Activated T-cell treated with anti-CD3 and anti-CD28 coated beads, Interleukin-2, amount 50 U/mL, for 72 hours (primary cell): ENCODE measurements at regions not wholly inside any gene's neighbourhood (a gene's known extent, or its start where the extent isn't known, plus 50 kb on each side); places are given as distances from the start of the nearest gene placed in this dataset.
A peak's percentile ranks its signal among the peaks of the same experiment; 100 is the strongest.

Source experiments
- ATAC-seq, 2 donors: fragments of 150-1000 bp; cut with Tn5 transposase; replicated peaks in 1 of 2; 2 replicates each; pipeline ENCODE4 v1.10.0; 2021; ENCODE audit warnings: moderate library complexity in 2 of 2, mild to moderate bottlenecking in 1 of 2
- DNase-seq, 2 donors: peaks; one replicate each; pipeline ENCODE4 v3.0.0; 2021 to 2022; ENCODE audit warnings: mixed read lengths in 1 of 2
- H3K27ac Mint-ChIP-seq: one replicate; pipeline ENCODE4 v1.8.0; 2022; ENCODE audit warnings: mild to moderate bottlenecking, moderate library complexity, mixed read lengths
- H3K27me3 Mint-ChIP-seq: one replicate; pipeline ENCODE4 v1.8.0; 2022; ENCODE audit warnings: low read depth, mixed read lengths
- H3K36me3 Mint-ChIP-seq, 2 donors: one replicate each; pipeline ENCODE4 v1.8.0; 2022; ENCODE audit warnings: mixed read lengths in 2 of 2, mild to moderate bottlenecking in 1 of 2; ENCODE audit not compliant: insufficient read depth in 2 of 2
- H3K4me1 Mint-ChIP-seq: one replicate; pipeline ENCODE4 v1.8.0; 2022; ENCODE audit warnings: low read depth, mixed read lengths
- H3K4me3 Mint-ChIP-seq, 2 donors: one replicate each; pipeline ENCODE4 v1.8.0; 2022; ENCODE audit warnings: mild to moderate bottlenecking in 2 of 2, mixed read lengths in 2 of 2, moderate library complexity in 2 of 2
- H3K9me3 Mint-ChIP-seq, 2 donors: one replicate each; pipeline ENCODE4 v1.8.0; 2022; ENCODE audit warnings: mixed read lengths in 2 of 2

GRCh38 chr20:51335329-51335841 lies 207.1 kb downstream of the NFATC2 start:
- peak; percentile 52 to 70 for DNase-seq
- Mint-ChIP-seq H3K36me3 (no peaks in the 10 kb centered on the region), H3K27me3 (no peaks in the 10 kb centered on the region), H3K9me3 (no peaks in the 10 kb centered on the region), H3K4me3 (peak overlapping the region in 1 of 2 donors; percentile 54), H3K4me1 (peaks cover 10% of the 10 kb centered on the region), H3K27ac (peak overlapping the region; percentile 53)
- peak; percentile 86 to 93 for ATAC-seq

GRCh38 chr20:51334609-51335008 lies 207.9 kb downstream of the NFATC2 start:
- H3K36me3 Mint-ChIP-seq: peaks cover 0 to 3% of the 10 kb centered on the region in 2 donors
- H3K27ac Mint-ChIP-seq: peak overlapping the region; percentile 40

GRCh38 chr20:51333971-51334370 lies 208.5 kb downstream of the NFATC2 start:
- Mint-ChIP-seq H3K4me1 (peaks cover 10% of the 10 kb centered on the region), H3K27ac (no peak overlapping the region), H3K27me3 (no peaks in the 10 kb centered on the region), H3K36me3 (peaks cover 0 to 3% of the 10 kb centered on the region in 2 donors), H3K9me3 (peaks cover 2 to 3% of the 10 kb centered on the region in 2 donors), H3K4me3 (no peak overlapping the region)
- ATAC-seq (no peak), DNase-seq (no peak)

More at GRCh38 chr20:51334609-51335008, 207.9 kb downstream of the NFATC2 start:
- Mint-ChIP-seq H3K27me3 (no peaks in the 10 kb centered on the region), H3K4me3 (no peak overlapping the region), H3K9me3 (peaks cover 2 to 3% of the 10 kb centered on the region in 2 donors), H3K4me1 (peaks cover 10% of the 10 kb centered on the region)
- no peak for ATAC-seq
- no peak for DNase-seq

DNA sequence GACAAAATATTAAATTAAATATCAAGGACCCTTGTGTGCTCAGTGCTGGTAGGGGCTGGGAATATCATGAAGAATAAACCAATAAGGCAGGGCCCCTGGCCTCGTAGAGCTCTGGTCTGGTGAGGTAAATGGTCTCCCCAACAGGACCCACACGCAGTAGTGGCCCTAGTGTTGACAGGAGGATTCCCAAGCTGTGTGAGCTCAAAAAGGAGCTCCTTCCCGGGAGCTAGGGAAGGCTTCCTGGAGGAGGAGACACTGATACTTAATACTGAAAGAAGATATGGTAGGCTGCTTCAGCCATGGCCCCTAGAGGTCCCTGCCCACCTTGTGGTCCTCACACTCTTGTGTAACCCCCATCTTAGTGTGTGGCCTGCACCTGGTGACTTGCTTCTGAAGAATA lies 209.1 kb downstream of the NFATC2 start:
- DNase-seq: no peak
- no peak overlapping the region for H3K4me3 Mint-ChIP-seq
- H3K4me1 Mint-ChIP-seq: peaks cover 10% of the 10 kb centered on the region
- H3K9me3 Mint-ChIP-seq: peaks cover 2 to 3% of the 10 kb centered on the region in 2 donors
- H3K27me3 Mint-ChIP-seq: no peaks in the 10 kb centered on the region
- no peak overlapping the region for H3K27ac Mint-ChIP-seq
- no peak for ATAC-seq
- H3K36me3 Mint-ChIP-seq: peaks cover 0 to 3% of the 10 kb centered on the region in 2 donors

- DNase-seq: no peak
- H3K27me3 Mint-ChIP-seq: peaks cover 6% of the 10 kb centered on the region
- H3K36me3 Mint-ChIP-seq: peaks cover 0 to 3% of the 10 kb centered on the region in 2 donors
- peaks cover 10% of the 10 kb centered on the region for H3K4me1 Mint-ChIP-seq
- no peak overlapping the region for H3K27ac Mint-ChIP-seq
- peaks cover 2 to 3% of the 10 kb centered on the region in 2 donors for H3K9me3 Mint-ChIP-seq
- no peak for ATAC-seq
- H3K4me3 Mint-ChIP-seq: no peak overlapping the region
These were observed 211.0 kb downstream of the NFATC2 start for GRCh38 chr20:51331481-51331880.

GRCh38 chr20:51329845-51330244 lies 212.7 kb downstream of the NFATC2 start:
- Mint-ChIP-seq H3K27ac (no peak overlapping the region), H3K9me3 (peaks cover 2 to 3% of the 10 kb centered on the region in 2 donors), H3K36me3 (peaks cover 0 to 3% of the 10 kb centered on the region in 2 donors), H3K4me1 (no peaks in the 10 kb centered on the region), H3K4me3 (no peak overlapping the region), H3K27me3 (peaks cover 19% of the 10 kb centered on the region)
- DNase-seq (no peak), ATAC-seq (no peak)

- H3K36me3 Mint-ChIP-seq: peaks cover 0 to 3% of the 10 kb centered on the region in 2 donors
- no peak overlapping the region for H3K27ac Mint-ChIP-seq
- no peaks in the 10 kb centered on the region for H3K4me1 Mint-ChIP-seq
- ATAC-seq (no peak), DNase-seq (no peak)
- peaks cover 2 to 3% of the 10 kb centered on the region in 2 donors for H3K9me3 Mint-ChIP-seq
- peaks cover 30% of the 10 kb centered on the region for H3K27me3 Mint-ChIP-seq
- H3K4me3 Mint-ChIP-seq: no peak overlapping the region
These were observed 215.2 kb downstream of the NFATC2 start for GRCh38 chr20:51327251-51327841.

DNA sequence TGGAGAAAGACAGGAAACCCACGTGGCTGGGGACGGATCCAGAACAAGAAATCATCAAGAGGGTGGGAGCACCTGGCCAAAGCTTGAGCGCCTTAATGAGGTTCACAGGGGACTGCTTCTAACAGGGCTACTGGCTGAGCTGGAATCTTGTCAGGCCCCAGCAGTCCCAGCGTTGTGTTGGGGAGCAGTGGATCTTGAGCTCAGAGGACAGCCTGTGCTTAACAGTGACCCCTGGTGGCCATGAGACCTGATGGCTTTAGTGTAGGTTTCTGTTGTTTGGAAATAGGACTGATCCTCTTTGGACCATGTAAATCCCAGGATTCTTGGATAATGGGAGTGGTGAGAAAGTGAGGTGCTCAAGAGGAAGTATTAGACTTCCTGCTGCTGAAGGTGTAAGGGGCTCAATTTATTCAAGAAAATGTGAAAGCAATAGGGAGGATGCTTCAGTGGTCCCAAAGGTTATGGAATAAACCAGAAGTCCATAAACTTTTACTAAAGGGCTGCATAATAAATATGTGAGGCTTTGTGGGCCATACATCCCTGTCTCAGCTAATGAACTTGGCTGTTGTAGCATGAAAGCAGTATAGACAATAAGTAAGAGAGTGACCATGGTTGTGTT lies 216.2 kb downstream of the NFATC2 start:
- ATAC-seq (no peak), DNase-seq (peak; percentile 4 to 40)
- Mint-ChIP-seq H3K27me3 (peaks cover 30% of the 10 kb centered on the region), H3K36me3 (peaks cover 0 to 3% of the 10 kb centered on the region in 2 donors), H3K9me3 (peaks cover 2 to 3% of the 10 kb centered on the region in 2 donors), H3K4me3 (no peak overlapping the region), H3K27ac (no peak overlapping the region), H3K4me1 (no peaks in the 10 kb centered on the region)

DNA sequence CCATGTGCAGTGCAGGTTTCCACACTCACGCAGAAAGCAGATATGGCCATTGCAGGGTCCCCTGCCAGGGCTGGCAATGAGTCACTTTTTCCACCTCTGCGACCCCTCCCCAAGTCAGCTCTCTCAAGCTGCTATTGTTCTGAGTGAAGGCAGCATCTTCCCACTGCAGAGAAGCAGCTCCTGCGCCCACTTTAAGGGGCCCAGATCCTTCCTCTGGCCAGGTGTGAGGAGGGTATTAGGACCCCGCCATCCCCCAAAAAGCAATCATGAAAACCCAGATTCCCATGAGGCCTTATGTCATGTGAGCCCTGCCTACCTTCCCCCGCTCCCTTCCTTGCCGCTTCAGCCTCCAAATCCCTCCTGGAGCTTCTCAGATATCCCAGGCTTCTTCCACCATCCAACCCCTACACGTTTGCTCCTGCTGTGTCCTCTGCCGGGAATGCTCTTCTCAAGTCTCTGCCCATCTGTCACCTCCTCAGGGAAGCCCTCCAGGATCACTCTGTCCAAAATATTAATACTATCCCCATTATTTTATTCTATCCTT lies 220.3 kb downstream of the NFATC2 start:
- Mint-ChIP-seq H3K9me3 (no peaks in the 10 kb centered on the region), H3K27ac (no peak overlapping the region), H3K36me3 (no peaks in the 10 kb centered on the region), H3K4me1 (no peaks in the 10 kb centered on the region), H3K27me3 (peaks cover 24% of the 10 kb centered on the region), H3K4me3 (no peak overlapping the region)
- no peak for DNase-seq
- no peak for ATAC-seq

DNA sequence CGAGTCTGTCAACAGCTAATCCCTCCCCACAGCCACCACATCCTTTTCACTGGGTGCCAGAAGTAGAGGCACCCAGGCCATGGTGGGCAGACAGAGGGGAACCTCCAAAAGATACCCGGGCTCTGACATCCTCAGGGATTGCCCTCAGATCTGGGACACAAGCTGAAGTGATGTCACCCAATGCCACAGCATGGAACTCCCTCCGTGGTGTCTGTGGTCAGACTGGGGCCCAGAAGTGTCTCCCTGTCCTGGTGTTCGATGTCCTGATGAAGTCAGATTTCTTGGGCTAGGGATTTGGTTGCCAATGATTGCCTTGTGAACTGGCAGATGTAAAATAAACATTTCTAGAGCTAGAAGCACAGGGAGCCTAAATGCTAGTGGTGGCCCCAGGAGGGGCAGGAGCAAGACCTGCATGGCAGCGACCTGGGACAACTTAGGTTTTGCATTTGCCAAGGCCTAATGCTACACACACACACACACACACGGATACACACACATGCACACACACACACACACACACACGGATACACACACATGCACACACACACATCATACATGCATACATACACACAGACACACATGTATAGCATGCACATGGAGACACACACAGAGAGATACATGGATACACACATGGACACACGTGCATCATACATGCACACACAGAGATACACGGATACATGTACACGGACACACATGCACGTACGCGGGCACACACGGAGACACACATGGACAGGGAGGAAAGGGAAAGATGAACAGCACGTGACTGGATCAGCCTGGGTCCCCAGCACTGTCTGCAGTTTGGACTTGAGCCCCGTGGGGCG lies 221.0 kb downstream of the NFATC2 start:
- no peak for ATAC-seq
- no peak overlapping the region for H3K27ac Mint-ChIP-seq

GRCh38 chr20:51319522-51319921 lies 223.0 kb downstream of the NFATC2 start:
- peaks cover 0 to 2% of the 10 kb centered on the region in 2 donors for H3K9me3 Mint-ChIP-seq
- no peak for ATAC-seq

More for the DNA sequence above, 221.0 kb downstream of the NFATC2 start:
- Mint-ChIP-seq H3K4me1 (no peaks in the 10 kb centered on the region), H3K4me3 (no peak overlapping the region), H3K36me3 (no peaks in the 10 kb centered on the region), H3K9me3 (no peaks in the 10 kb centered on the region), H3K27me3 (peaks cover 24% of the 10 kb centered on the region)
- no peak for DNase-seq

DNA sequence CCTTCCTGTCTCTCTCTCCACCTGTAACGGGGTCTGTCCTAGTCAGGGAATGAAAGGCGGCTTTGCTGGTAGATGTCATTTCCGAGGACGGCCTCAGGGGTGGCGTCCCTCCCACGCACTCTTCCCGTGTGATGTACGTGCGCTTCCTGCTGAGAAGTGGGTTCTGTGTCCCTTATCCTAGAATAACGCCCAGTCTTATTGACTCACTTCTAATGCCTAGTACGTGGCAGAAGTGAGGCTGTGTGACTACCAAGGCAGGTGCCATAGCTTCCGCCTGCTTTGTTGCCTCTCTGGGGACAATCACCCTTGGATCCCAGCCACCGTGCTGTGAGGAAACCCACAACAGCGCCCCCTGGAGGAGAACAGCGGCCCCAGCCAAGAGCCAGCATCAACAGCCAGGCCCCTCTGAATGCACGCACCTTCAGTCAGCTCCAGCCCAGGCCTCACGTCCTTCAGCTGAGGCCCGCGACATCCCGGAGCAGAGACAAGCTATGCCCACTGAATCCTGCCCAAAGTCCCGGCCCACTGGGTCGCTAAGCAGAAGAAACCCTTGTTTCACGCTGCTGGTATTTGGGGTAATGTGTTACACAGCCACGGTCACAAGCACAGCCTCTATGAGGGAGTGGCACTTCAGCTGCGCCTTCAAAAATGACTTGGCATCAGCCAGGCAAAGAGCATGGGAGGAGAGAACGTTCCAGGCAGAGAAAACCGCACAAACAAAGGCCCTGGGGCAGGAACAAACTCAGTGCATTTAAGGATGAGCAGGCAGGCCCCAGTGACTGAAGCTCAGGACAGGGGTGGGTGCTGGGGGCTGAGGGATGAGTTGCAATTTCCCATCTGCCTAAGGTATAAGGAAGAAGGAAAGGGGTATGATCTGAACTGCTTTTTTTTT lies 224.2 kb downstream of the NFATC2 start:
- peaks cover 0 to 2% of the 10 kb centered on the region in 2 donors for H3K9me3 Mint-ChIP-seq
- peak; percentile 65 to 71 for ATAC-seq
- H3K36me3 Mint-ChIP-seq: no peaks in the 10 kb centered on the region
- H3K4me3 Mint-ChIP-seq: peak overlapping the region in 1 of 2 donors; percentile 54
- no peaks in the 10 kb centered on the region for H3K4me1 Mint-ChIP-seq
- H3K27me3 Mint-ChIP-seq: peaks cover 11% of the 10 kb centered on the region
- DNase-seq: peak; percentile 64 to 70
- no peak overlapping the region for H3K27ac Mint-ChIP-seq

More at GRCh38 chr20:51319522-51319921, 223.0 kb downstream of the NFATC2 start:
- Mint-ChIP-seq H3K27ac (no peak overlapping the region), H3K4me3 (no peak overlapping the region), H3K36me3 (no peaks in the 10 kb centered on the region), H3K27me3 (peaks cover 11% of the 10 kb centered on the region), H3K4me1 (no peaks in the 10 kb centered on the region)
- DNase-seq: no peak
